ENCODE measurements at regions not wholly inside any gene's neighbourhood (a gene's known extent, or its start where the extent isn't known, plus 50 kb on each side); places are given as distances from the start of the nearest gene placed in this dataset.

GRCh38 chr11:105298174-105298573 lies 158.6 kb upstream of the CARD18 start:
- no peak for TF ChIP-seq EZH2 (IDR thresholded peaks at IDR 0.05)
- no peak for TF ChIP-seq POLR2AphosphoS5 (IDR thresholded peaks at IDR 0.05; ENCODE audit: borderline replicate concordance, low read depth, low read length)
- TF ChIP-seq FOXP2 (optimal IDR thresholded peaks at IDR 0.05; ENCODE audit: control extremely low read depth, extremely low read length, insufficient read depth), result no peak
